DMS153 treated with DMSO at 0.1 percent for 48 hours (cell line): ENCODE measurements at regions not wholly inside any gene's neighbourhood (a gene's known extent, or its start where the extent isn't known, plus 50 kb on each side); places are given as distances from the start of the nearest gene placed in this dataset.

Source experiments
- DNase-seq: peaks from one replicate; lab custom pipeline; 2025; ENCODE audit not compliant: unreplicated experiment; lab: John Stamatoyannopoulos, UW

- DNase-seq = no peak
Measured at GRCh38 chr7:155913719-155914118, 101.5 kb upstream of the SHH start.

DNA sequence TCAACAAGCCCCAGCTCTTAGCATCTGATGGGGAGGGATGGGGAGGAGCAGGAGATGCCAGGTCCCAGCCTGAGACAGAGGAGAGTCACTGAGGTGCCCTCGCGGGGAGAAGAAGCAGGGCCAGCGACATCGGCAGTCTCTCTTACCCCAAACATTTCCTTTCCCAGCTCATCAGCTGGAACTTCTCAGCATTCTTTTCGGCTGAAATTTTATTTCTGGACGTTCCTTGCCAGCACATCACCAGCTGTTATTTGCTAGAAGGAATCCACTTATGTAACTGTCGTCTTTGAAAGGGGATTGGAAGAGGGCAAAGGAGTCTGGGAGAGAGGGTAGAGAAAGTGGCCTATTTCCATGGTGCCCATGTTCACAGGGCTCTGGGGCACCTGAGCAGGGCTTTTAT lies 101.0 kb upstream of the SHH start:
- no peak for DNase-seq

DNA sequence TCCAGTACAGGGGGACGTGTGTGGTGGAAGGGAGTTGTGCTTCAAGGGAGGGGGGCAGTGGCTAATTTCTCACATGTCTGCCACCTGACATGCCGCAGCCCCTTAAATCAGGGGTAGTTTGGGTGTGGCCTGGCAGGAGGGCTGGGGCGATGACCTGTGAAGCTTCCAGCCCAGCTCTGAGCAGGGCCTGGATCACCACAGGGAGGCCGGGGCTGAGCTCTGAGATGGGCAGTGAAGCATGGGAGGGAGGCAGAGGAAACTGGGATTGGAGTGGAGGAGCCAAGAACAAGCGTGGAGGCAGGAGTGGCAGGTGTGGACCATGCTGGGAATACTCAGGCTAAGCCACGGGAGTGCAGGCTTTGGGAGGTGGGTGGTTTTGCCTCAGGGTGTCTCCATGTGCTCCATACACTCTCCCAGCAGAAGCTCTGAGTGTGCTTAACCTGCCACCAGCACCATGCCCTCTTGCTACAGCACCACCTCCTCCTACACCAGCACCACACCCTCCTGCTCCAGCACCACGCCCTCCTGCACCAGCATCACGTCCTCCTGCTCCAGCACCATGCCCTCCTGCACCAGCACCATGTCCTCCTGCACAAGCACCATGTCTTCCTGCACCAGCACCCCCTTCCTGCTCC lies 99.3 kb upstream of the SHH start:
- no peak for DNase-seq

DNA sequence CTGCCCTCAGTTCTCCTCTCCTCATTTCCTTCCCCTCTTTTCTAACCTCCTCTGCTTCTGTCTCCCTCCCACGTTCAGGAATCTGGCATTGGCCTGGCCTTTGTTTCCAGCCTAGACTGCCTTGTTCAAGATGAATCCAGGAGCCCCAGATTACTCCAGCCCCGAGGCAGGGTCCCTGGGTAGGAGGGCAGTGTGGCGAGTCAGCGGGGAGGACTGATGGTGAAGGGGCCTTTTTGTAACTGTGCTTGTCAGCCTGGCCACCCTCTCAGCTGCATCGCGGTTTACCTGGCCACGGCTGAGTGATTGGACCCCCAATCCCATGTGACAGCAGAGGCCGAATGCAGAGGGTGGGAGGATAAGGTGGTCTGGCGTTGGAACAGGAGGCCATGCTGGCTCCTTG lies 96.1 kb upstream of the SHH start:
- no peak for DNase-seq

DNA sequence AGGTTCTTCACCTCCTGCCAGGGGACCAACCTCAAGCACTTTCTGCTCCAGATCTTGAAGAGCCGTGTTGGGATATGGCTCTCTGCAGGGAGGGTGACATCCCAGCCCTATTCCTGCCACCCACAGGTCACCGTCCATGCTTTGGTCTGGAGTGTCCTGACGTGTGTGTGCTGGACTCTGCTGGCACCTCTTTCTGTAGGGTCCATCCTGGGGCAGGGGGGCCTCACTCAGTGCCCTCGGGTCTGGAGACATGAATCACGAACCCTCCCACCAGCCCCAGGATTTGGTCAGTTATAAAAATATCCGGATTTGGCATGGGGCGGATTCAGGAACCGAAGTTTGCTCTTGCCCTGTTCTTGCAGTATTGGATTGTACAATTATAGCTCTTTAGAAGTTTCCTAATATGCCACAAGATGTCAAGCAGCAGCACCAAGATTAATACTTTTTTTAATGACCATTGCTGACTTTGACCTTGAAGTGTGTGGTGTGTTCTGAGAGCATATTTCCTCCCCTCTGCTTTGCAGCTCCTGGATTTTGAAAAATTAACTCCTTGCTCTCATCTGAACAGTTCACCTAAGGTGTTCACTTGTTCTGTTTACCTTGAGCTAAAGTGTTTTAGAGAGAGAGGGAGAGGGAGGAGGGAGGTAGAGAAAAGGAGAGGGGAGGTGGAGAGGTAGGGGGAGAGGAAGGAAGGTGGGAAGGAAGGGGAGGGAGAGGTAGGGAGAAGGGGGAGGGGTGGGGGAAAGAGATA lies 95.4 kb upstream of the SHH start:
- DNase-seq = no peak

- no peak for DNase-seq
Measured at GRCh38 chr7:155901176-155901575, 88.9 kb upstream of the SHH start.

- DNase-seq = no peak
Measured at GRCh38 chr7:155899596-155899995, 87.3 kb upstream of the SHH start.

GRCh38 chr7:155897758-155898386 lies 85.6 kb upstream of the SHH start:
- DNase-seq = no peak

- DNase-seq = no peak
Measured at GRCh38 chr7:155896531-155897263, 84.4 kb upstream of the SHH start.

- no peak for DNase-seq
Measured at GRCh38 chr7:155893664-155894063, 81.4 kb upstream of the SHH start.

GRCh38 chr7:155893176-155893575 lies 80.9 kb upstream of the SHH start:
- no peak for DNase-seq

- DNase-seq = no peak
Measured at GRCh38 chr7:155889636-155890511, 77.6 kb upstream of the SHH start.

DNA sequence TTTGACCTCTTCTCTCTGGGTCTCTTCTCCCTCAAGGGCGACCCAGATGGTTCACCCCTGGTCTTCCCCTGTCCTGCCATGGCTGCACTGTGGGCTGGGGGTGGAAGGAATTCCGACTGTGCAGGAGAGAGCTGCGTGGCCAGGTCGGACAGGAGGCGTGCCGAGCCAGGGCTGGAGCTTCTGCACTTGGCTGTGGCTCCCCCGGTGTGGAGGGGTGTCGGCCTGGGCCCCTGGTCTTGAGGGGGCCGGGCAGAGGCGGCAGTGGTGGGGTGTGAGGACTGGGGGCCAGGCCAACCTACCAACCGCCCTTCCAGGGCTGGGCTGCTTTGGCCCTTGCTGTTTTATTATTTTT lies 74.9 kb upstream of the SHH start:
- DNase-seq = no peak

- no peak for DNase-seq
Measured at GRCh38 chr7:155886391-155887173, 74.3 kb upstream of the SHH start.

DNA sequence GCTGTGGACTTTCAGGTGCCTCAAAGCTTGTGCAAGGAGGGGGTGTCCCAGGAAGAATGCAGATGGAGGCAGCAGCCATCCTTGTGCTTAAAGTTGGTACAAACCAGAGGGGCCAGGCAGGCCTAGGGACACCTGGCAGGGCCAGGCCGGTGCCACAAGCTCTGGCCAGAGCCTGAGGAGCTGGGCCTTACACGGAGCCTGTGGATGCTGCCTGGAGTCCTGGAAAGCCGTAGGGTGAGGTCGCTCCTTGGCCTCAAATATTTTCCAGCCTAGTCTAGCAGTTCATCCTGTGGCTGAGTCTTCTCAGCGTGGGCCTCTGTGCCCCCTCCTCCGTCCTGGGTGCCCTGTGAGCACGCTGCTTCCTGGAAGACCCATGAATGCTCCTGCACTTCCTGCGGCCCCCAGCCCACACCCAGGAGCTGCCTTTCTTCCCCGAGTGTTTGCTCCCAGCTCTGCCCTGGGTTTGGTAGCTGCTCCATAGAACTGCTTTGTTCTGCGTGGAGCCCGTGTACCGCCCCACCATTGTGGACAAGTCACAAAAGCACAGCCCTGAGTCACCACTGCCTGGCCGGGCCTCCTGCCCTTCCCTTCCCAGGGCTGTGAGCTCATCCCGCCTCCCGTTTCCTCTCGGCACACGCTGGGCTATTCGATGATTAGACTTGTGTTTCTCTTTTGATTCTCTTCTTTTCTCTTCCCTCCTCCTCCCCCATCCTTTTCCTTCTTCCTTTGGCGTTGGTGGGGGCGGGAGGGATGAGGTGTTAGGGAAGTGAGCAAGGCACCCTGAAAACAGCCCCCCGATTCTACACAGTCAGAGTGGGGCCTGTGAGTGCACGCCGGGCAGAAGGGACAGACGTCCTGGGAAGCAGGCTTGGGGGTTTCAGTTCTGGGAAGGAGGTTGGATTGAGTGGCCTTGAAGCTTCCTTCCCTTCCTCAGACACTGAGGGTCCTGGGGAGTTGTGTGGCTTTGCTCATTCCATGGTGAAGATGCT lies 73.2 kb upstream of the SHH start:
- DNase-seq = no peak

- no peak for DNase-seq
Measured at GRCh38 chr7:155884225-155885166, 72.2 kb upstream of the SHH start.

DNA sequence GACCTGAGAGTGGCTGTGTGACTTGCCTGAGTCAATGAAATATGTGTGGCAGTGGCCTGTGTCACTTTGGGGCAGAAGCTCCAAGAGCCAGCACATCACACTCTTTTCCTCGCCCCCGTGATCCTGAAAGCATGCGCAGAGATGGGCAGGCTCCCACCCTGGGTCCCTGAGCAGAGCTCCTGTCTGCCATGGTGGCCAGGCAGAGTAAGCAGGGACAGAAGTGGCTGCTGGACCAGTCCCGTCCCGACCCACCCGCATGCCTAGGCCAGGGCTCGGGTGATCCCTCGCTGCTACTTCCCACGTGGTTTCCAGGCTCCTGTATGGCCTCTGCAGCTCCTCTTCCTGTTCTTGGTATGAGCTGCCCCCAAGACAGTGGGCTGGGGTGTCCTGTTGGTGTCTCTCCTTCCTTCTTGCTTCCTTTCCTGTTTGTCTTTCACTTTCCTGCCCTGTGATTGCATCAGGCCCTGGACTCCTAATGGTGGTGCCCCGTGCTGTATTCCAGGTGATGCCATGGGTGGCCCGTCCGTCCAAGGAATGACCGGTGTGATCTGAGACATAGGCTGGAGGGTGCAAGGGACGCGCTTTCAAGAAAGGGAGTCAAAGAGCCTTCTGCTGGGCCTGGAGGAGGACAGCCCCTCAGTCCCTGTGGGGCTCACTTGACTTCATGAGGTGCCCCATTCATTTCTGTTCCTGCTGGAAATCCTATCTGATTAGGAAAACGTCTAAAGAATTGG lies 71.4 kb upstream of the SHH start:
- no peak for DNase-seq
